Kidney epithelial cell (primary cell): ENCODE measurements at regions not wholly inside any gene's neighbourhood (a gene's known extent, or its start where the extent isn't known, plus 50 kb on each side); places are given as distances from the start of the nearest gene placed in this dataset.

Experiments used
- DNase-seq: peaks from one replicate; pipeline ENCODE4 v3.0.0-alpha.2; 2010; ENCODE audit warnings: low read depth
- H3K27me3 ChIP-seq: 2 replicates; pipeline ENCODE4 v1.6.0; 2011; ENCODE audit warnings: low read length; ENCODE audit not compliant: control insufficient read depth, insufficient read depth
- H3K36me3 ChIP-seq: 2 replicates; pipeline ENCODE4 v1.5.1; 2011; ENCODE audit warnings: low read length; ENCODE audit not compliant: control insufficient read depth, insufficient read depth
- H3K4me3 ChIP-seq: 2 replicates; pipeline ENCODE4 v1.5.1; 2011; ENCODE audit warnings: low read depth, mild to moderate bottlenecking, control low read depth, low read length
- TF ChIP-seq, protein P1 (sequence below): IDR thresholded peaks from 2 replicates; pipeline ENCODE4 v1.5.1; 2011; ENCODE audit warnings: mild to moderate bottlenecking, moderate library complexity, low read length, control low read depth, inconsistent platforms; ENCODE audit not compliant: insufficient read depth, poor library complexity, severe bottlenecking

DNA sequence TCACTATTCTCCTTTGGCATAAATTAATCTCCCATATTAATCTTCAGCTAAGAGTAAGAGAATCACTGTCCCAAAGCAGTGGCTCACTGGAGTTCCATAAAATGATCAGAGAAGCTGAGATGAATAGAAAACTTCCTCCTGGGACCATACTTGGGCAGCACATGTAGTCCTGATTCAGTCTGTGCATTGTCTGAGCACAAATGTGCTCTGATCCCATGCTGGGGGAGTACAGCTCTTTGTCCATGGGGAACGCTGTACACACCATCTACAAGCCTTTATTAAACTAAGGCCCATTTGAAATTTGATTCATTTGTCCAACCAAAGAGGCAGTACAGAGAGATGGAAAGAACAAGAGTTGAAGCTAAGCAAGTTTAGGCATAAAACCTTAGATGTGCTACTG, 147.4 kb upstream of the PGR start:
- TF ChIP-seq, protein P1, sequence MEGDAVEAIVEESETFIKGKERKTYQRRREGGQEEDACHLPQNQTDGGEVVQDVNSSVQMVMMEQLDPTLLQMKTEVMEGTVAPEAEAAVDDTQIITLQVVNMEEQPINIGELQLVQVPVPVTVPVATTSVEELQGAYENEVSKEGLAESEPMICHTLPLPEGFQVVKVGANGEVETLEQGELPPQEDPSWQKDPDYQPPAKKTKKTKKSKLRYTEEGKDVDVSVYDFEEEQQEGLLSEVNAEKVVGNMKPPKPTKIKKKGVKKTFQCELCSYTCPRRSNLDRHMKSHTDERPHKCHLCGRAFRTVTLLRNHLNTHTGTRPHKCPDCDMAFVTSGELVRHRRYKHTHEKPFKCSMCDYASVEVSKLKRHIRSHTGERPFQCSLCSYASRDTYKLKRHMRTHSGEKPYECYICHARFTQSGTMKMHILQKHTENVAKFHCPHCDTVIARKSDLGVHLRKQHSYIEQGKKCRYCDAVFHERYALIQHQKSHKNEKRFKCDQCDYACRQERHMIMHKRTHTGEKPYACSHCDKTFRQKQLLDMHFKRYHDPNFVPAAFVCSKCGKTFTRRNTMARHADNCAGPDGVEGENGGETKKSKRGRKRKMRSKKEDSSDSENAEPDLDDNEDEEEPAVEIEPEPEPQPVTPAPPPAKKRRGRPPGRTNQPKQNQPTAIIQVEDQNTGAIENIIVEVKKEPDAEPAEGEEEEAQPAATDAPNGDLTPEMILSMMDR, result no peak
- H3K4me3 ChIP-seq, result no peak overlapping the region

DNA sequence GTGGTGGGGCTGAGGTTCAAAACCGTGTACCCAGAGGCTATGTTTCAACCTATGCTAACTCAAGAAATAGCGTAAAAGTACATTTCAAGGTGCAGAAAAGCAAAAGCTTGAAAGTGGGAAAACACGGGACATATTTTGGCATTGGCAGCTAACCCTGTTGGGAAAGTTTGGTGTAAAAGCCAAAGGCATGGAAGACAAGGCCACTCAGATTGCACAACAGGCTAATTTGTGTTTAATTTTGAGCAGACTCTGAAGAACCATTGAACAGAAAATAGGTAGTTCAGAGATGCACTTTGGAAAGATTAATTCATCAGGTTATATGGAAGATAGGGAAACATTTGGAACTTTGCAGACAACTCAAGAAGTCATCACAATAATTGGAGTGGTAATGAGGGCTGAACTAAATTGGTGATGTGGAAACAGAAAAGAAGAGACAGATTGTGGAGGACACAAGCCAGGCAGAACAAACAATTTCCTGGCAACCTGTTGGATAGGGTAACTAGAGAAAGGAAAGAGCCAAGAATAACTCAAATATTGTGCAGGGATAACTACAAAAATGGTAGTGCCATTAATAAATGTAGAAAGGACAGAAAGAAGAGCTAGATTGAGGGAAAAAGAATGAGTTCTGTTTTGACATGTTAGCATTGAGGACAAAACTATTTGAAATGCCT, 140.5 kb upstream of the PGR start:
- Histone ChIP-seq H3K4me3 (no peak overlapping the region), H3K27me3 (no peaks in the 10 kb centered on the region), H3K36me3 (no peaks in the 10 kb centered on the region)
- TF ChIP-seq, protein P1, result no peak
- DNase-seq, result no peak

More for the DNA sequence above, 147.4 kb upstream of the PGR start:
- Histone ChIP-seq H3K27me3 (no peaks in the 10 kb centered on the region), H3K36me3 (no peaks in the 10 kb centered on the region)
- no peak for DNase-seq

DNA sequence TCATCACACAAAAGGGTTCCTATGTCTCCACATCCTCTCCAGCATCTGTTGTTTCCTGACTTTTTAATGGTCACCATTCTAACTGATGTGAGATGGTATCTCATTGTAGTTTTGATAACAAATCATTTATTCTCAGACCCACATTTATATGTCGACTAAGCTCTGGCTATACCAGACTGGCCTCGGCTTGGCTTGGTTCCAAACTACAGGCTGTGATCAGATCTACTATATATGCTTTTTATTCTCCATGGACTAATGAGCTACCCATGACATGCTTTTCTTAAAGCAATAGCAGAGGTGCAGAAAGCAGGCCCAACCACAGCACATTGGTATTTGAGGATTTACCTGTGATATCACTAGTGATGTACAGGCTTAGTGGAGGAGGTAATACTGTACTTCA, 139.8 kb upstream of the PGR start:
- no peaks in the 10 kb centered on the region for H3K27me3 ChIP-seq
- TF ChIP-seq, protein P1, result no peak
- no peak for DNase-seq
- no peak overlapping the region for H3K4me3 ChIP-seq
- no peaks in the 10 kb centered on the region for H3K36me3 ChIP-seq

DNA sequence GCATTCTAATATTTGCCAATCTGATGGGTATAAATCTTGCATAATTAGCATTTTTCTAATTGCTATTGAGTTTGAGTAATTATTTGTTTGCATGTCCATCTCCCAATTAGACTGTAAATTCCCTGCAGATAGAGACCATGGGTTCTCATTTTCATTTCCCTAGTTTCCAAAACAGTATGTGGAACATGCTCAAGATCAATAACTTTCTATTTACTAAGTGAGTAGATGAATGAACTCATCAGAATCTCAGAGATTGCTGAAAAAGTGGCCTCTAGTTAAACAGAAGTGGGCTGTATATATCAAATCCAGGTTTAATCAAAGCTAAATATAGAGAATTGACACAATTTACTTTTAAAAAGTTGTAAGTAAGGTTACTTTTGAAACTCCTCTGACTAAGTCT, 138.0 kb upstream of the PGR start:
- Histone ChIP-seq H3K27me3 (no peaks in the 10 kb centered on the region), H3K36me3 (no peaks in the 10 kb centered on the region), H3K4me3 (no peak overlapping the region)
- DNase-seq, result no peak
- TF ChIP-seq, protein P1, result no peak

DNA sequence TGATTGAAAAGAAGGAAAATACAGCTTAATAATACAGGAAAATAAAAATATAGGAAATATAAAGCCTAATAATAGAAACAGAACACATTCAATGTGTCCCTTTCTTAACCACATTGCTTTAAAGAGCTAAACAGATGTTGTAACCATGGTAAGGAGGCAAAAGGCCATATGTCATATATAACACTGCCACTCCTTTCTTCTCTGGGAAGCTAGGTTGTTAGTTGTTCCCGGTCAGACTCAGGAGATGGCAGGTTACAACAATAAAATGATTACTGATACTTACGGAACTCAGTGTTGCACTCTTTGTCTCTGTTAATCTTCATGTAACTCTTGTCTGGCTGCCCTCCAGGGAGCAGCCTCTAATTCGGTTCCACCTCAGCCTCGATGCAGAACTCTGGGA, 134.7 kb upstream of the PGR start:
- Histone ChIP-seq H3K4me3 (no peak overlapping the region), H3K27me3 (no peaks in the 10 kb centered on the region), H3K36me3 (no peaks in the 10 kb centered on the region)
- DNase-seq, result no peak
- TF ChIP-seq, protein P1, result no peak

DNA sequence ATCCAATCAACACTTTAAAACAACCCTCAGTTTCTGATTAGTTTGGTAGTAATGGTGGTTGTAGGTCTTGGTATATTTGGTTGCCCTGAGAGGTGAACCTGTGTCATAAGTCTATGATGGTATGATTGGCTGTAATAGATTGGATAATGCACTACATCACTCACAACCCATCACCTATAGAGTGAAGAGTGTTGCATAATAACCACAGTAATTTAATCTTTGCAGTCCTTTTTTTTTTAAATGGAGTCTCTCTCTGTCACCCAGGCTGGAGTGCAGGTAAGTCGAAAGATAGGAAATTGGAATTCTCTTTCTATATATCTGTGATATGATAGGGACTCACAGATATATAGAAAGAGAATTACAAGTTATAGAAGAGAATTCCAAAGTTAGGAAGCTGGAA, 133.4 kb upstream of the PGR start:
- TF ChIP-seq, protein P1, result no peak
- Histone ChIP-seq H3K36me3 (no peaks in the 10 kb centered on the region), H3K27me3 (no peaks in the 10 kb centered on the region), H3K4me3 (no peak overlapping the region)
- no peak for DNase-seq
